ENCODE measurements at regions not wholly inside any gene's neighbourhood (a gene's known extent, or its start where the extent isn't known, plus 50 kb on each side); places are given as distances from the start of the nearest gene placed in this dataset.

DNA sequence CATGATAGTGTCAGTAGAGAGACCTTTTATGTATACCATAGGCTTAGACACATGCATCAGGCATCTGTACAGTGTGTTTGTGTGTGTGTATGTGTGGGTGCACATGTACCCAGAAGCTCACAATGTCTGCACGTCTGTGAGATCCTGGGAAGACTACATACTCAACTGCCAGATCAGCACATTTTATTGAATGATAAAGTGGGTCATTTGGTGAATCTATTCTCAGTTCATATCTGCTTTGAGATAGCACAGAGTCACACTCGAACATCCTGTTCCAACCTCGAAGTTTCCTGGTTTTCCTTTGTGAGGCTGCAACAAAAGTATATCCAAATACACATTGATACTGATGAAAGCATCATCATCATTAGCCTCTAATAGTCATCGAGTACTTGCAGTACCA lies 63.6 kb downstream of the MAF start:
- TF ChIP-seq ARNT (IDR thresholded peaks at IDR 0.05) (no peak), TARDBP (IDR thresholded peaks at IDR 0.05) (no peak), LEF1 (IDR thresholded peaks at IDR 0.05; ENCODE audit: borderline replicate concordance) (no peak), BHLHE40 (IDR thresholded peaks at IDR 0.05; ENCODE audit: borderline replicate concordance) (no peak), HDGF (IDR thresholded peaks at IDR 0.05; ENCODE audit: borderline replicate concordance) (no peak), SUZ12 (IDR thresholded peaks at IDR 0.05) (no peak), FOXK2 (IDR thresholded peaks at IDR 0.05) (no peak), FOXM1 (IDR thresholded peaks at IDR 0.05; ENCODE audit: borderline replicate concordance) (no peak), CTBP1 (IDR thresholded peaks at IDR 0.05; ENCODE audit: borderline replicate concordance) (no peak), ELF4 (IDR thresholded peaks at IDR 0.05) (no peak), L3MBTL2 (conservative IDR thresholded peaks at IDR 0.05) (no peak), SP1 (IDR thresholded peaks at IDR 0.05) (no peak)
- TF ChIP-seq, protein P1, sequence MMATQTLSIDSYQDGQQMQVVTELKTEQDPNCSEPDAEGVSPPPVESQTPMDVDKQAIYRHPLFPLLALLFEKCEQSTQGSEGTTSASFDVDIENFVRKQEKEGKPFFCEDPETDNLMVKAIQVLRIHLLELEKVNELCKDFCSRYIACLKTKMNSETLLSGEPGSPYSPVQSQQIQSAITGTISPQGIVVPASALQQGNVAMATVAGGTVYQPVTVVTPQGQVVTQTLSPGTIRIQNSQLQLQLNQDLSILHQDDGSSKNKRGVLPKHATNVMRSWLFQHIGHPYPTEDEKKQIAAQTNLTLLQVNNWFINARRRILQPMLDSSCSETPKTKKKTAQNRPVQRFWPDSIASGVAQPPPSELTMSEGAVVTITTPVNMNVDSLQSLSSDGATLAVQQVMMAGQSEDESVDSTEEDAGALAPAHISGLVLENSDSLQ (IDR thresholded peaks at IDR 0.05) = no peak

Measured in HEK293T (cell line).